Mesodermal cell (in vitro differentiated cells): ENCODE measurements at regions not wholly inside any gene's neighbourhood (a gene's known extent, or its start where the extent isn't known, plus 50 kb on each side); places are given as distances from the start of the nearest gene placed in this dataset.
"Not testable (repeated sequence)": the region's sequence is repeated elsewhere in the genome, so short reads cannot be mapped to it uniquely, and the experiment has no call there.

Experiments used
- H3K27ac ChIP-seq: 2 replicates; pipeline ENCODE4 v1.7.0; 2013; ENCODE audit warnings: mild to moderate bottlenecking, low read depth, low read length, moderate library complexity; ENCODE audit not compliant: severe bottlenecking
- H3K36me3 ChIP-seq: 2 replicates; pipeline ENCODE4 v1.7.1; 2013; ENCODE audit warnings: mild to moderate bottlenecking, low read length, moderate library complexity; ENCODE audit not compliant: control insufficient read depth, insufficient read depth
- H3K4me1 ChIP-seq: one replicate; pipeline ENCODE4 v1.7.1; 2013; ENCODE audit warnings: mild to moderate bottlenecking, low read length; ENCODE audit not compliant: insufficient read depth, control insufficient read depth, poor library complexity, severe bottlenecking
- H3K4me3 ChIP-seq: 2 replicates; pipeline ENCODE4 v1.7.0; 2013; ENCODE audit warnings: low read length, control low read depth, mild to moderate bottlenecking; ENCODE audit not compliant: insufficient read depth, poor library complexity, severe bottlenecking; ENCODE audit errors: extremely low read depth
- H3K9me3 ChIP-seq: 2 replicates; pipeline ENCODE4 v1.7.1; 2013; ENCODE audit warnings: mild to moderate bottlenecking, low read length, moderate library complexity; ENCODE audit not compliant: control insufficient read depth
- WGBS, 2 experiments: methylation state at CpG; one replicate each; pipeline ENCODE4 v1.1.5; 2013; ENCODE audit warnings: missing lambda C conversion rate in 2 of 2; ENCODE audit not compliant: insufficient coverage in 2 of 2; 5-methylcytosine and 5-hydroxymethylcytosine counted together

DNA sequence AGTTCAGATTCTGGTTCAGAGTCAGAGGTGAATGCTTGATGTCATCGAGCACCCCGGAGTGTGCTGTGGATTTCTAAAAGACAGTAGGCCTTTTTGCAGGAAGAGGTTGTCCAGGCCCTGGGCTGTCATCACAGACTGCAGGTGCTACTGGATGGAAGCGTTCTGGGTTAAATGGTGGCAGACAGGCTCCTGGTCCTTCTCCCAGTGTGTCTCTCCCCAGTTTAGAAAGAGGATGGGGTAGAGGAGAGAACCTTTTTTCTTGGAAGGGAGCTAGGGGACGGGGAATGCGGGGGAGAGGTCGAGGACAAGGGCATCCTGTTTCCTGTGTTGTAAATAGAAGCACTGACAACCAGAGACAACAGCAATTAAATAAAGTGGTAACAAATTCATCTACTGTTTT, 102.3 kb upstream of the NUDT6 start:
- Histone ChIP-seq H3K4me3 (no peak overlapping the region), H3K4me1 (peaks cover 17% of the 10 kb centered on the region), H3K27ac (no peak overlapping the region), H3K9me3 (no peaks in the 10 kb centered on the region), H3K36me3 (peaks cover 8% of the 10 kb centered on the region)
- 67 to 72% methylated on average over 3 to 5 of the region's 6 CpGs for WGBS, 2 experiments

DNA sequence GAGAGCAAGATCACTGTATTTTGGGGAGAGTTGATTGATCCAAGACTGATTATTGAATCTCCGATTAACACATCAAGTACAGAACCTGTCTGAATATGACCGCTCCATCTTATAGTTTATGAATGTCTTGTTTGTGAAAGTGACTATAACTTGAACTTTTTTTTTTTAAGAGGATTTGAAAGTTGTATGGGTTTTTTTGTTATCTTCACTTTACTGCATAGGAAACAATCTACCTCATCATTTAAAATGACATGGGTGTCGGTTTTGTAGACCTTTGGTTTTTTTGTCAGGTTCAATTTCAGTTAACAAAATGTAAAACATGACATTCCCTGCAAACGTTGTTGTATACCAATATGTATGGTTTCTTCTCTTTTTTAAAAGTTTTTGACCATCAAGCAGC, 103.0 kb upstream of the NUDT6 start:
- no peak overlapping the region for H3K27ac ChIP-seq
- whole genome bisulfite sequencing, 2 experiments, result 100% methylated on average over 1 of the region's 4 CpGs
- H3K36me3 ChIP-seq, result peaks cover 10% of the 10 kb centered on the region
- H3K4me3 ChIP-seq, result no peak overlapping the region
- no peaks in the 10 kb centered on the region for H3K9me3 ChIP-seq
- H3K4me1 ChIP-seq, result peaks cover 17% of the 10 kb centered on the region

DNA sequence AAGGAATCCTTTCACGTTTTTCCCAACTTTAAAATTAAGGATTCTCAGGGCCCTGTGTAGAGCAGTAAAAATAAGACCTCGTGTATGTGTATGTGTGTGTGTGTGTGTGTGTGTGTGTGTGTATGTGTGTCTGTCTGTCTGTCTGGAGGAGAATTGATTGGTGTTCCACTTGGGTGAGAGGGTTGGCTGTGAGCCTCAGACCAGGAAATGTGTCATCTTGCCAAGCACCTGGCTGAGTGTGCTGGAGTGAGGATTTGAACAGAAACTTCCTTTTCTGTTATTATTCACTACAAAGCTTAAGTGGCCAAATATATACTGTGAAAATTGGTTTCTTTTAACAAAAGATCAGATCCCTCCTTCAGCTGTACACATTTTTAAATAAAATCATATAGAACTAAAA, 103.6 kb upstream of the NUDT6 start:
- not testable (repeated sequence) for H3K27ac ChIP-seq, H3K36me3 ChIP-seq, H3K9me3 ChIP-seq, H3K4me3 ChIP-seq
- WGBS, 2 experiments, result 88 to 90% methylated on average over 2 of the region's 2 CpGs
- peaks cover 17% of the 10 kb centered on the region for H3K4me1 ChIP-seq

DNA sequence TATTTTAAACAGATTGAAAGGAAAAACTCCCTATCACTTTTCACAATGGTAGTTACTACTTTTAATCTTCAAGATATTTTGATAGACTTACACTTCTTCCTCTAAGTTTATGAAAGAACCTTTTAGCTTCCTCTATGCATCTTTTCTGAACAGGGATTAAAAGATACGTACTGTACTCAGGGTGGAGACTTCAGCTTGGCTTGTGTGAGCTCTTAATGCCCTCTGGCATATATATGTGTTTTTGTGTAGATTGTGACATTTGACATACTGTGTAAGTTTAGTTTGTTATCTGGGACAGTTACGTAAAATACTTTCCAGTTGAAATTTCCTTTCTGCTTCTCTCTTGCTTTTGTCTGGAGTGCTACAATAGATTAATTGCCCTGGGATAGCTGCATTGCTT, 109.3 kb upstream of the NUDT6 start:
- Histone ChIP-seq H3K36me3 (peaks cover 10% of the 10 kb centered on the region), H3K4me3 (no peak overlapping the region), H3K4me1 (peaks cover 21% of the 10 kb centered on the region), H3K9me3 (no peaks in the 10 kb centered on the region), H3K27ac (no peak overlapping the region)
- WGBS, 2 experiments, result 100% methylated on average over 1 of the region's 2 CpGs

DNA sequence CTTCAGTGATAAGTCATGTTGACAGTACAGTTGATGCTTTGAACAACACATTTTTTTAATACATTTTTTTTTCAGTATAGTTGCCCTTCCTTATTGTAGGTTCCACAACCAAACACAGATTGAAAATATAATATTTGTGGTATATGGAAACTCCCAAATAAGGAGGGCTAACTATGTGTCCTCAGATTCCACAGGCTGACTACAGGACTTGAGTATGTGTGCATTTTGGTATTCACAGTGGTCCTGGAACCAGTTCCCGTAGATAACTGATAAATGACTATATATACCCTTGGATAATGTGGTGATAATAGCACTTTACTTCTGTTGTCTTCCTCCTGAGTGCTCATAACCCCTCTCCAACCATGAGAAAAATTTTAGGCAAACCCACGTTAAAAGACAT, 111.6 kb upstream of the NUDT6 start:
- no peak overlapping the region for H3K4me3 ChIP-seq
- H3K9me3 ChIP-seq, result no peaks in the 10 kb centered on the region
- peaks cover 6% of the 10 kb centered on the region for H3K36me3 ChIP-seq
- 80% methylated on average over 1 of the region's 2 CpGs; no CpG with 5 or more reads in 1 of the 2 experiments for WGBS, 2 experiments
- H3K27ac ChIP-seq, result no peak overlapping the region
- peaks cover 21% of the 10 kb centered on the region for H3K4me1 ChIP-seq

DNA sequence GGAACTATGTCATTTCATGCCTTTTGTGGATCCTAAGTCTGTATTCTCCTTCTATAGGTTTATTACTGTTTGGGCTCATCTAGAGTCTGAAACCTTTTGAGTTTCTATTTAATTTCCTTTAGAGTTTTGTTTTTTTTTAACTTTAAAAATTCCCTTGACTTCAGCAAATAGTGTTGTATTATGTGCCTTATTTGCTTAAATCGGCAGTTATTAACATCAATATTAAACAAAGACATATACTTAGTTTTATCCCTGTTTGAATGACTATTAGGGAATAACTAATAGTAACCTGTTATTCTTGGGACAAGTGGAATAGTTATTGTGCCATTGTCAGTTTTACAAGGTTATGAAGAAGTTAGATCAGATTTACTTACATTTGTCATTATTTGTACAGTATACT, 112.8 kb upstream of the NUDT6 start:
- Histone ChIP-seq H3K9me3 (no peaks in the 10 kb centered on the region), H3K36me3 (peaks cover 4% of the 10 kb centered on the region), H3K4me3 (no peak overlapping the region), H3K4me1 (peaks cover 21% of the 10 kb centered on the region), H3K27ac (no peak overlapping the region)
- WGBS, 2 experiments, result no CpG with 5 or more reads among the region's 1 CpG

DNA sequence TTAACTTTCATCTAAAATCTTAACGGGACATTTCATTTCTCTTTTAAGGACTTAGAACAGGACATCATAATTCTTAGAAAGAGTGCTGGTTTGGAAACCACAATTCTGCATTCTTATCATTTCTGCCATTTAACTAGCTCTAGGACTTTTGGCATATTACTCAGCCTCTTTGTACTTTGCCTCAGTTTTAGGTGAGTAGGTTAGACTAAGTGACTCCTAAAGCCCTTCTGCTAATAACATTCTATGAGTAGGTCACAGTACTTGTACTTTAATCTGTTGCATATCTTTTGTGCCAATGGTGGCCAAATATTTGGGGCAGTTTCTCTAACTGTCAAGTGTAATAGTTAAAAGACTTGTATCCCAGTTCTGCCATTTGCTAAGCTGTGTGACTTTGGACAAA, 115.4 kb upstream of the NUDT6 start:
- Histone ChIP-seq H3K4me3 (no peak overlapping the region), H3K27ac (no peak overlapping the region)
- WGBS, 2 experiments, result no CpG with 5 or more reads among the region's 1 CpG

DNA sequence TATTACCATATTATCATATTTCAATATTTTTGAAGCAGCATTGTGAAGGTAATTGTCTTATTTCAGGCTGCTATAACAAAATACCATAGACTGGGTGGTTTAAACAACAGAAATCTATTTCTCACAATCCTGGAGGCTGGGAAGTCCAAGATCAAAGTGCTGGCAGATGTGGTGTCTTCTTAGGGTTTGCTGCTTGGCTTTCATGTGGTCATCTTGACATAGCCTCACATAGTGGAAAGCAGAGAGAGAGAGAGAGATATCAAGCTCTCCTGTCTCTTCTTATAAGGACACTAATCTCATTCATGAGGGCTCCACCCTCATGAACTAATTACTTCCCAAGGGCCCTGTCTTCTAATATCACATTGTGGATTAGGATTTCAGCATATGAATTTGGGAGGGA, 119.7 kb upstream of the NUDT6 start:
- H3K27ac ChIP-seq, result no peak overlapping the region
- H3K4me3 ChIP-seq, result no peak overlapping the region
- H3K9me3 ChIP-seq, result peaks cover 13% of the 10 kb centered on the region
- peaks cover 8% of the 10 kb centered on the region for H3K4me1 ChIP-seq
- H3K36me3 ChIP-seq, result peaks cover 14% of the 10 kb centered on the region

More for the DNA sequence above, 115.4 kb upstream of the NUDT6 start:
- Histone ChIP-seq H3K36me3 (peaks cover 10% of the 10 kb centered on the region), H3K9me3 (peaks cover 6% of the 10 kb centered on the region), H3K4me1 (peaks cover 21% of the 10 kb centered on the region)

DNA sequence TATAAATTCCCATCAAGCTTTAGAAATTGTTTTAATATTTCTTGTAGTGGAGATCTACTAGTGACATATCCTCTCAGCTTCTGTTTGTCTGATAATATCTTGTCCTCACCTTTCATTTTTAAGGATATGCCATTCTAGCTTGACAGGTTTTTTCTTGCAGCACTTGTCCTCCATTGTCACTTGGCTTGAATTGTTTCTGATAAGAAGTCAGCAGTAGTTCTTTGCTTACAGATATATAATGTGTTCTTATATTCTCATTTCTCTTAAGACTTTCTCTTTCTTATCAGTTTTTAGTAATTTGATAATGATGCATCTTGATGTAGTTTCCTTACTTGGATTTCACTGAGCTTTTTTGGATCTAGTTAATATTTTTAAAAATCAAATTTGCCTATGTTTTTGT, 120.6 kb upstream of the NUDT6 start:
- no peak overlapping the region for H3K4me3 ChIP-seq
- H3K27ac ChIP-seq, result no peak overlapping the region
- peaks cover 18% of the 10 kb centered on the region for H3K9me3 ChIP-seq
- peaks cover 14% of the 10 kb centered on the region for H3K36me3 ChIP-seq
- peaks cover 2% of the 10 kb centered on the region for H3K4me1 ChIP-seq

DNA sequence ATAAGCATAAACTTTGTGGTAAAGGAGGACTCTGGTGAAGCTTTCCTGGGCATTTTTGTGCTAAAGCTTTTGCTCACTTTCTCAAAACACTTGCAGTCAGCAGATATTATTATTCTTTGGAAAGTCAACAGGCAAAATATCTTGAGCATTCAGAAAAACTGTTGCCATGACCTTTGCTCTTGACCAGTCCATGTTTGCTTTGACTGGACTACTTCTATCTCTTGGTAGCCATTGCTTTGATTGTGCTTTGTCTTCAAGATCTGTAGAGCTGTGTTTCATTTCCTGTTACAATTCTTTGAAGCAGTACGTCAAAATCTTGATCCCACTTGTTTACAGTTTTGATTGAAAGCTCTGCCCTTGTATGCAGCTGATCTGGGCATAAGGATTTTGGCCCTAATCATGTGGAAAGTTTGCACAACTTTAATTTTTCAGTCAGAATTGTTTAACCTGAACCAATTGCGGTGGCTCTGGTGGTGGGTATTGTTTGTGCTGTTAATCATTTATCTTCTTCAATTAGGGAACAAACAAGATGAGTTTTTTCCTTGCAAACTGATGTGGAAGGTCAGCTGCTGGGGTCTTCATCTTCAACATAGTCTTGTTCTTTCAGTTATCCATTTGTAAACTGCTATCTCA, 121.5 kb upstream of the NUDT6 start:
- 93% methylated on average over 1 of the region's 2 CpGs; no CpG with 5 or more reads in 1 of the 2 experiments for WGBS, 2 experiments
- Histone ChIP-seq H3K36me3 (peaks cover 14% of the 10 kb centered on the region), H3K4me3 (no peak overlapping the region), H3K9me3 (peaks cover 26% of the 10 kb centered on the region), H3K4me1 (no peaks in the 10 kb centered on the region), H3K27ac (no peak overlapping the region)

DNA sequence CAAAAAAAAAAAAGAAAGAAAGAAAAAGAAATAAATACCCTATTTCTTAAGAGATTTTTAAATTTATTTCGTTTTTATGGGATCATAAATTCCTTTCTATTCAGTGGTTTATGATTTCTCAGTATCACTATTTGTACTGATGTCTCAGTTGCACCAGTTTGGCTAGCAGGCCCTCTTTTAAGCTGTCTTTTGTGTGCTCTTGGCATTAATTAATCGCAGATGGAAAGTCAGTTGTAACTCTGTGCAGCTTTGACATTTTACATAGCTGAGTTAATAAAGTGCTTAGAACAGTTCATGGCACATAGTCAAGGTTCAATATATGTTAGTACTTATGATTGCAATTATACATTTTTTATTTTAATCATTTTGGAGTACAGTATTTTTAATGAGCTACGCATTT, 123.7 kb upstream of the NUDT6 start:
- H3K4me3 ChIP-seq, result no peak overlapping the region
- H3K9me3 ChIP-seq, result peaks cover 26% of the 10 kb centered on the region
- 100% methylated on average over 1 of the region's 3 CpGs; no CpG with 5 or more reads in 1 of the 2 experiments for WGBS, 2 experiments
- H3K36me3 ChIP-seq, result peaks cover 10% of the 10 kb centered on the region
- no peak overlapping the region for H3K27ac ChIP-seq
- H3K4me1 ChIP-seq, result no peaks in the 10 kb centered on the region
